UCSD-AML1 (cell line): ENCODE measurements at regions not wholly inside any gene's neighbourhood (a gene's known extent, or its start where the extent isn't known, plus 50 kb on each side); places are given as distances from the start of the nearest gene placed in this dataset.
"Not testable (repeated sequence)": the region's sequence is repeated elsewhere in the genome, so short reads cannot be mapped to it uniquely, and the experiment has no call there.

Source experiments
- DNase-seq: peaks from one replicate; lab custom pipeline; 2025; ENCODE audit not compliant: unreplicated experiment; lab: John Stamatoyannopoulos, UW

DNA sequence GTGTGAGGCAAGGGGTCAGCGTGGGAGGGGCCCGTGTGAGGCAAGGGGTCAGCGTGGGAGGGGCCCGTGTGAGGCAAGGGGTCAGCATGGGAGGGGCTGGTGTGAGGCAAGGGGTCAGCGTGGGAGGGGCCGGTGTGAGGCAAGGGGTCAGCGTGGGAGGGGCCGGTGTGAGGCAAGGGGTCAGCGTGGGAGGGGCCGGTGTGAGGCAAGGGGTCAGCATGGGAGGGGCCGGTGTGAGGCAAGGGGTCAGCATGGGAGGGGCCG lies 119.2 kb downstream of the SEPTIN14 start:
- DNase-seq, result not testable (repeated sequence)

DNA sequence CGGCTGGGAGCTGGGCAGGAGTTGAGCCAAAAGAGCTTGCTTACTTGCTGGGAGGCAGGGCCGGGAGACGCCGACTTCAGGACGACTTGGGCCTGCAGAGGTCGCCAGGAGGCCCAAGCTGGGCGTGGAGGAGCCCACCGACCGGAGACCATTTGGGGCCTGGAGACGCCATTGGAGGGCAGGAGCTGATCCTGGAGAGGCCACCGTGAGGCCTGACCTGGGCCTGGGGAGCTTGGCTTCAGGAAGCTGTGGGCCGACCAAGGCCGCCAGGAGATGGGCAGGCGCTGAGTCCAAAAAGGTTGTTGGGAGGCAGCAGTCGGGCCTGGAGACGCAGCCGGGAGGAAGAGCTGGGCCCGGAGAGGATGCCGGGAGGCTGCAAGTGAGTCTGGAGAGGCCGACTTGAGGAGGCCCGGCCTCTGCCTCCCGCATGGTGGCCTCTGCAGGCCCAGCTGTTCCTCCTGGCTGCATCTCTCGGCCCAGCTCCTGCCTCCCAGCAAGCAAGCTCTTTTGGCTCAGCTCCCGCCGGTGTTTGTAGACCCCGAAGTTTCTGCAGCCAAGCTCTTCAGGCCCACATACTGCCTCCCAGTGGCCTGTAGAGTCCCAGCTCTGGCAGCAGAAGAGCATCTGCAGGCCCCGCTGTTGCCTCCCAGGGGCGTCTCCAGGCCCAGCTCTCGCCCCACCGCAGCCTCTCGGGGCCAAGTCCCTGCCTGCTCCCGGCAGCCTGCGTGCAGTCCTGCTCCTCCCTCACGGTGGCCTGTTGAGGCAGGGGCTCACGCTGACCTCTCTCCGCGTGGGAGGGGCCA lies 119.7 kb downstream of the SEPTIN14 start:
- DNase-seq, result not testable (repeated sequence)

GRCh38 chr7:55741721-55742631 lies 120.6 kb downstream of the SEPTIN14 start:
- DNase-seq, result not testable (repeated sequence)

GRCh38 chr7:55740633-55741250 lies 121.8 kb downstream of the SEPTIN14 start:
- not testable (repeated sequence) for DNase-seq

DNA sequence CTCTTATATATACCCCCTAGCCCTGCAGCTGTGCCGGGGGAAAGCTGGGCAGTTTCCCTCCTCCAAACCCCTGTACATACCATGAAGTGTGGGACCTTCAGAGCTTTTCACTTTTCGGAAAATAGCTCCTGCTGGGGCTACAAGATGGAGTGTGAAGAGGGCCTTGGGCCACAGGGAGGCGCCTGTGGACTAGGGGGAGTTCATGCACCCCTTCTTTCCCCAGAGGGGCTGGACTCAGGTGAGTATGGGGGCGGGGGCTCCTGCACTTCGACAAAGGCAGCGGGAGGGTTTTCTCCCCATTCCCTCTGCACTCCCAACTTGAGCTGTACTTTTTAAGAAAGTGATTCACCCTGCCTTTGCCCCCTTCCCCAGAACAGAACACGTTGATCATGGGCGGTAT lies 122.5 kb downstream of the SEPTIN14 start:
- DNase-seq, result not testable (repeated sequence)

- DNase-seq, result not testable (repeated sequence)
Measured at GRCh38 chr7:55736641-55737221, 125.8 kb downstream of the SEPTIN14 start.

DNA sequence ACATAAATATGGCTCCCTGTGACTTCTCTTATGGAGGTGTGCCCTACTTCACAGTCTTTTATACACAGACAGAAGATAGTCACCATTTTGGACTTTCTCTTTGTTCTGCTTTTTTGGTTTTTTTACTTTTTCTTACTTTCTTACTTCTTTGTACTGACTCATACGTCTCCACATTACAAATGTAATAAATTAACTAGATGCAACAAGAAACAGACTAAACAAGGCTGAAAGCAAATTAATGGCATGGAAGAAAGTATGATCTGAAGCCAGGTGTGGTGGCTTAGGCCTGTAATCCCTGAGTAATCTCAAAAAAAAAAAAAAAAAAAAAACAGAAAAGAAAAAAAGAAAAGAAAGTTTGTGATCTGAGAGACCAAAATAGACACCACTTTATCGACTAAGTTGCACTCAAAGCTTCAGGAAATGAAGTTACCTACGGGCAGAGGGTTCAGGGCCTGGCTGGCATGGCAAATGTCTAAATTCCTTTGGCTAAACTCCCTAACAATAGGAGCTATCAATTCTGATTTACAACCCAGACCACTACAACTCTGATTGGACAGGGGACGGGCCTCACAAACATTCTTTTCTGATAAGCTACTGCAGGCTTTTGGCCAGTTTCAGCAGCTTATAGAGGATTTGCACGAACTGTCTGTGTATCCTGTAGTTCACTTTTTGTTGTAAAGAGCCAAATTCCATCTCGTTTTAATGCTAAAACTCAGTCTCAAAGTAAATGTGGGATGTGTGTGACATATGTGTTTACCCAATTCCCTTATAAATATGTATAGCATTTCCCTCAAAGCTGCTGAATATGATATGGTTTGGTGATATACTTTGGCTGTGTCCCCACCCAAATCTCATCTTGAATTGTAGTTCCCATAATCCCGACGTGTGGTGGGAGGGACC lies 129.1 kb downstream of the SEPTIN14 start:
- DNase-seq, result no peak

GRCh38 chr7:55731931-55732330 lies 130.6 kb downstream of the SEPTIN14 start:
- DNase-seq, result no peak

DNA sequence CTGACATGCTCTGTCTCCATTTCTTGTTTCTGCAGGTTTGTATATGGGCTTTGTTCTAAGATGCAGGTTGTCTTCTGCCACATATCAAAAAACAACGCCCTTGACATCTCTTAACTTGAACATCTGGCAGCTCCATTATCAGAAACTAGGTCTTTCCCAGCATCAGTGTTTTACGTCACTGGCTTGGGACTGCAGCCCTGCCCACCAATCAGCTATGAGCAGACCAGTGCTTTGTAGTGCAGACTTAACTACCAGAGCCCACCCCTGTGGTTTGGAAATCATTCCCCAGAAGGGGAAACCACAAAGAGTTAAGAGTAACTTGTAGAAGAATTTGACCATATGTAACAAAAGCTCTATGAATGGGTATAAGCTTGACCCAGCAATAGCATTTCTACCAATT lies 132.4 kb downstream of the SEPTIN14 start:
- no peak for DNase-seq

DNA sequence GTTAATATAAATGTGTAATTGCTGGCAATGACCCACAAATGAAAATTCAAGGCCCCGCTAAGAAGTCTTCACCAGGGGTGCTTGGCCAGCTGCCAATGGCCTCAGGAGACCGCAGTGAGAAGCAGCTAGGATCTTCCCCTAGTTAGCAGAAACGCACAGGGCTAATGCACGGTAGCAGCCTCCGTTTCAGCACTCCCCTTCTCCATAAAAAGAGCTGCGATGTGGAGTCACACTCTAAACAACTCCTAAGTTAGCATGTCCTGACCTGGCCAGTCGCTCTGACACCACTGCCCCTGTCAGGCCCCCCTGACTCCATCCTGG lies 139.0 kb downstream of the SEPTIN14 start:
- no peak for DNase-seq

- DNase-seq, result not testable (repeated sequence)
Measured at GRCh38 chr7:55722874-55723620, 139.5 kb downstream of the SEPTIN14 start.

GRCh38 chr7:55721004-55721403 lies 141.5 kb downstream of the SEPTIN14 start:
- not testable (repeated sequence) for DNase-seq

DNA sequence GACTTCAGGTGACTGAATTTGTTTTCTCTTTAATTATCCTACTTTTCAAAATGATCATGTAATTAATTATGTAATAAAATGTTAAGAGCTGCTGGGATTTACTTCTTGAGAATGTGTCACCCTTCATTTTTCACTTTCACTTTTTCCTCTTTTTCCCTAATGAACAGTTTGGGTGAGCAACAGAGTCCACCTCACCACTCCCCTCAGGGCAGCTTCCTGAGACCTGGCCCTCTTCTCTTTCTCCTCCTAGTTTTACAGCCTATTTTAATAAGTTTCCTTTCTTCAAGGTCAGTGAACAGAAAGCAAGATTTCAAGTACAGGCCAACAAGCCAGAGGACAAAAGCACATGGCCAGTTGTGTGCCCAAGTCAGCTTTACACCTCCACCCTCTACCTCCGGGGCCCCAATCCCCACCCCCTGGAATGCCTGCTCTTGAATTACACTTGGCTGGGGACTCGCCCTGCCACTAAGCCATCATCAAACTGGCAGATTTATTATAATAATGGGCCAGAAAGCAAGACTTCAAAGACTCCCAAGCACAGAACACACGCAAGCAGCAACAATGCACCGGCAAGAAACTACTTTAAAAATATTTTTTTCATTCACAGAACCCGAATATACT lies 143.1 kb upstream of the VOPP1 start:
- DNase-seq, result not testable (repeated sequence)

- not testable (repeated sequence) for DNase-seq
Measured at GRCh38 chr7:55714370-55714769, 142.1 kb upstream of the VOPP1 start.

DNA sequence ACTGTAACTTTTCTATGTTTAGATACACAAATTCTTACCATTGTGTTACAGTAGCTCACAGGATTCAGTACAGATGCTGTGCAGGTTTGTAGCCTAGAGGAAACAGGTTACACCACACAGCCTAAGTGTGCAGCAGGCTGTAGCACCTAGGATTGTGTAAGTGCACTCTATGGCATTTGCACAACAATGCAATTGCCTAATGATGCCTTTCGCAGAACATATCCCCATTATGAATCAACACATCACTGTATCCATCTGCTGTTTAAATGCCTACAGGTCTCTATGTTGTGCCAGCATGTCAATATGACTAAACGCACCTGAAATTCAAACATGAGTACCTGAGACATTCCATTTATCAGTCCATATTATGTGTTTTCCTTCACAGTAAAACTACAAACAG lies 138.0 kb upstream of the VOPP1 start:
- not testable (repeated sequence) for DNase-seq

DNA sequence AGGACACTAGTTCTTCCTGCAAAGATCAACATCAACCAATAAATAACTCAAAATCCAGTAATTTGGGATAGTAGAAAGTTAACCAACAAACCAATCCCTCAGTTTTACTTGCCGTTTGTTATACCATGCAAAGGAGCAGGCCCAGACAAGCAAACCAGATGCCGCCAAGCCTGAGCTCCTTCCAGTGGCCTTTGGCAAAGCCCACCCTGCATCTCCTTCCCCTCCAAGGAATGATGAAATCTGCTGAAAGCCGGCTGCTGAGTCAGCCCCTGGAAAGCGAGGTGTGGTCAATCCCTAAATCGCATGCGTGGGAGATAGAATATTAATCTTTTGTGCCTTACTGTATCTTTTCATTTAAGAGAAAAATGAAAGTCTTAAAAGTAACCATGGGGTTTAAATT lies 135.7 kb upstream of the VOPP1 start:
- not testable (repeated sequence) for DNase-seq

- DNase-seq, result not testable (repeated sequence)
Measured at GRCh38 chr7:55707410-55707809, 135.1 kb upstream of the VOPP1 start.

DNA sequence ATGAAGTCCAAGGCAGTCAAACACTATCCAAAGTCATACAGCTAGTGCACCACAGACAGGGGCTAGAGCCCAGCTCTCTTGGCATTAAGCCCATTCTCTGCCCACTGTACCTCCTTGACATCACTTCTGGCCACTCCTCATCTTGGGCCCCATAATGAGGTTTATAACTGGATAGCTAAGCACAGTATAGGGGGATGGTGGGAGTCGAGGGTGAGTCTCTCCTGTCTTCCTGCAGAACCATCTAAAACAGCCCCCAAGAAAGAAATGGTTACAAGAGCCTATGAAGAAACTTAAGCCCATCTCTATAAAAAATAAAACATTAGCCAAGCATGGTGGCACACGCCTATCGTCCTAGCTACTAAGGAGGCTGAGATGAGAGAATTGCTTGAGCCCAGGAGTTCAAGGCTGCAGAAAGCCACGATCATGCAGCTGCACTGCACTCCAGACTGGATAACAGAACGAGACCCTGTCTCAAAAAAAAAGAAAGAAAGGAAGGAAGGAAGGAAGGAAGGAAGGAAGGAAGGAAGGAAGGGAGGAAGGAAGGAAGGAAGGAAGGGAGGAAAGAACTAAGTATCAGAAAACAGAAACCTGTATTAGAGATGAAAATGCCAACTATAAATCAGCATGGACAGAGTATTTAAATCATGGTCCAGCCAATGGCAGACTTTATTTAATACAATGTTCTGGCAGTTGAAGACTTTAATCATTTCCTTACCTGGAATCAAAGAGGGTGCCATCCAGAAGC lies 134.3 kb upstream of the VOPP1 start:
- not testable (repeated sequence) for DNase-seq
